ENCODE measurements at regions not wholly inside any gene's neighbourhood (a gene's known extent, or its start where the extent isn't known, plus 50 kb on each side); places are given as distances from the start of the nearest gene placed in this dataset.
A peak's percentile ranks its signal among the peaks of the same experiment; 100 is the strongest.
"Not testable (repeated sequence)": the region's sequence is repeated elsewhere in the genome, so short reads cannot be mapped to it uniquely, and the experiment has no call there.

DNA sequence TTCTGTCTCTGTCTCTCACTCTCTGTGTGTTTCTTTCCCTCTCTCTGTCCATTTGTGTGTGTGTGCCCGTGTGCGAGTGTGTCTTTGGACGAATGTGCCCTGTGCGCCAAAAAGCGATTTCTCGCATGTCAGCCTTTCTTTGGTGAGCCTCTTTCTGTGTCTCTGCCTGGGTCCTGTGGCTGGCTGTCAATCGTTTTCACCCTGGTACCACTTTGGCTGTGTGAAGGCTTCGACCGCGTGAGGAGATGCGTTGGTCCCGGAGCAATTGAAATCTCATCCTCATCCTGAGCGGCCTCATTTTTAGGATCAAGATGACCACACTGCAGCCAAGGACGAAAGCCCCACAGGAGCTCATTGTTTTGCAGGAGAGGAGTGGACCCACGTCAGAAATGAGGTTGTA, 288.9 kb upstream of the ZNF337 start:
- DNase-seq, result no peak

GRCh38 chr20:25984933-25985332, 288.3 kb upstream of the ZNF337 start:
- DNase-seq, result peak; percentile 47

DNA sequence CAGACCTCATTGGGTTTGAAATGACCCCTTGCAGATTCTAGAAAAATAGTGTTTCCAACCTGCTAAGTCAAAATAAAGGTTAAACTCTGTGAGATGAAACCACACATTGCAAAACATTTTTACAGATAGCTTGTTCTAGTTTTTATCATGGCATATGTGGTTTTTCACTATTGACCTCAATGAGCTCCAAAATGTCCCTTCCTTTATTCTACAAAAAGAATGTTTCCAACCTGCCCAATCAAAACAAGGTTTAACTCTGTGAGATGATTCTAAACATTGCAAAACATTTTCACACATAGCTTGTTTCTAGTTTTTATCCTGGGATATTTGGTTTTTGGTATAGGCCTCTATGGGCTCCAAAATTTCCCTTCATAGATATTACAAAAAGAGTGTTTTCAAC, 286.0 kb upstream of the ZNF337 start:
- DNase-seq, result not testable (repeated sequence)

- DNase-seq, result not testable (repeated sequence)
Measured at GRCh38 chr20:25978450-25979190, 282.0 kb upstream of the ZNF337 start.

GRCh38 chr20:25975816-25976215, 279.2 kb upstream of the ZNF337 start:
- DNase-seq, result not testable (repeated sequence)

GRCh38 chr20:25965203-25965602, 268.6 kb upstream of the ZNF337 start:
- DNase-seq, result not testable (repeated sequence)

DNA sequence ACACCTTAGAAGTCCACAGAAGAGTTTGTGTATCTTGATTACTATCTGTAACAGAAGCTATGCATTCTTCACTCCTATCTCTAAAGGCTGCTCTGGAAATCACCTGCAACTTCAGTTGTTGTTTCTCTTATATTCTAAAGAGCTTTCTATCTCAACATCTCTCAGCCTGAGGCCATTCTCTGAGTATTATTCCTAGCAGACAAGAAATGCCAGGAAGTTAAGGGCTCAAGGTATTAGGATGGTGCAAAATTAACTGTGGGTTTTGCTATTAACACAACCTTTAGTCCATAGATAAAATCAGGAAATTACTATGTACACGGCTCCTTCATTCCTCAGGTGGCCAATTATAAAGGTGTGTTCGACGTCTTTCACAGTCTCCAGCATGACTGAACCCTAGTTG, 257.2 kb upstream of the ZNF337 start:
- DNase-seq, result not testable (repeated sequence)

DNA sequence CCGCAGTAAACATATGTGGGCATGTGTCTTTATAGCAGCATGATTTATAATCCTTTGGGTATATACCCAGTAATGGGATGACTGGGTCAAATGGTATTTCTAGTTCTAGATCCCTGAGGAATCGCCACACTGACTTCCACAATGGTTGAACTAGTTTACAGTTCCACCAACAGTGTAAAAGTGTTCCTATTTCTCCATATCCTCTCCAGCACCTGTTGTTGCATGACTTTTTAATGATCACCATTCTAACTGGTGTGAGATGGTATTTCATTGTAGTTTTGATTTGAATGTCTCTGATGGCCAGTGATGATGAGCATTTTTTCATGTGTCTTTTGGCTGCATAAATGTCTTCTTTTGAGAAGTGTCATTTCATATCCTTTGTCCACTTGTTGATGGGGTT, 238.6 kb upstream of the ZNF337 start:
- not testable (repeated sequence) for DNase-seq

- DNase-seq, result not testable (repeated sequence)
Measured at GRCh38 chr20:25932806-25933205, 236.2 kb upstream of the ZNF337 start.

DNA sequence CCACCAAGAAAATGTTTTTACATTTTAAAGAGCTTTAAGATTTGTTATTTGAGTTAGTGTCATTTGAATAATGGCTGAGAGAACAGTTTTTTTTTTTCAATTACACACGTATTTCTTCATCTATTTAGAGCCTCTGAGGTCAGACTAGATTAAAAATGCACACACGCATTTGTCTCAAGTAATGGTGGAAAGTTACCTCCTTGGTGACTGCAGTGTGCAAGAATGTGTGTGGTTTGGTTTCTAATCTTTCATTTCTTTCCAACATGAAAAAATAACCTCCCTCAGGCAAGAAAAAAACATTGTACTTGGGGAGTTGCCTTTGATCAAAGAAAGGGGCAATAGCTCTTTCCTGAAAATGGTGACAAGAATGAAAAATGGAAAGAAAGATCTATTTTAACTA, 235.5 kb upstream of the ZNF337 start:
- not testable (repeated sequence) for DNase-seq

DNA sequence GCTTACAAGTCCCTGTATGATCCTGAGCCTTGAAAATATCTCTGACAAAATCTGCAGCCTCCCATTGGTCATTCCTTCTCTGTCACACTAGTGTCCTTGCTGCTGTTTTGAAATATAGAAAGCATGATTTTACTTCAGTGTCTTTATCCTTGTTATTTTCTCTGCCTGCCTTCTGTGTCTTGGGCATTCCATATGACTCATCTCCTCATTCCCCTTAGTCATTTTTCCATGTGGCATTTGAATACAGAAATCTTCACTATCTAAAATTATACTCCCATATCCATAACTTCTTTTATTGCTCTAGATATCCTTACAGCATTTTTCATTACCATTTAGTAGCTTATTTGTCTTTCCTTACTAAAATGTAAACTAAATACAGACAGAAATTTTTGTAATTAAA, 205.7 kb upstream of the ZNF337 start:
- not testable (repeated sequence) for DNase-seq

DNA sequence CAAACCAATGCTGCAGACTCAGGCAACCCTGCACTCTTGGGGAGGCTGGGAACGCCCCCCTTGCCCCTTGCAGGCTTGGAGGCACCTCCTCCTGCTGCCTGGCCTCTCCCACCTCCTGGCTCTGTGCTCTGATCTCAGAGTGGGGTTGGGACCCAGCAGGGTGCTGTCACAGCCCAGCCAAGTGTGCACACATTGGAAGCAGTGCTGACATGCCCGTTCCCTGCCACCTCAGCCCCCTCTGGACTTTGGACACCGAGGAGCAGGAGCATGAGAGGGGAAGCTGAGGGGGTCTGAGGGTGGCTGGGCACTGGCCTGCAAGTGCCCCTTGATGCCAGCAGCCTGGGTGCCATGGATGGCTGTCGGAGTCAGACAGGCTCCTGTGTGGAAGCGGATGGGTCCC, 202.0 kb upstream of the ZNF337 start:
- DNase-seq, result not testable (repeated sequence)

GRCh38 chr20:25879096-25879495, 182.4 kb upstream of the ZNF337 start:
- DNase-seq, result not testable (repeated sequence)

DNA sequence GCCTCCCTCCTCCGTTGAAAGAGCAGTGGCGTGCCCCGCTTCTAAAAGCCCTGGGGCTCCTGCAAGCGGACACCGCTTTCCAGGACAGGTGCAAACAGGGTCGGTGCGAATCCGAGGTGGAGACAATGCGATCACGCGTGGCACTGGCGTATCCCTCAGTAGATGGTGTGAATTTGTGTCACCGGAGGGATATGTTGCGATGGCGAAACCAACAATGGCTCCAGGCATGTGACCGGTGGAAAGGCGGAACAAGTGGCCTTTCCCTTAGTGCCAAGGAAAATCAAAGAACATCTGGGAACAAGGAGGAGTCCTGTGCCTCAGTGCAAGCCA, 172.0 kb upstream of the ZNF337 start:
- not testable (repeated sequence) for DNase-seq

DNA sequence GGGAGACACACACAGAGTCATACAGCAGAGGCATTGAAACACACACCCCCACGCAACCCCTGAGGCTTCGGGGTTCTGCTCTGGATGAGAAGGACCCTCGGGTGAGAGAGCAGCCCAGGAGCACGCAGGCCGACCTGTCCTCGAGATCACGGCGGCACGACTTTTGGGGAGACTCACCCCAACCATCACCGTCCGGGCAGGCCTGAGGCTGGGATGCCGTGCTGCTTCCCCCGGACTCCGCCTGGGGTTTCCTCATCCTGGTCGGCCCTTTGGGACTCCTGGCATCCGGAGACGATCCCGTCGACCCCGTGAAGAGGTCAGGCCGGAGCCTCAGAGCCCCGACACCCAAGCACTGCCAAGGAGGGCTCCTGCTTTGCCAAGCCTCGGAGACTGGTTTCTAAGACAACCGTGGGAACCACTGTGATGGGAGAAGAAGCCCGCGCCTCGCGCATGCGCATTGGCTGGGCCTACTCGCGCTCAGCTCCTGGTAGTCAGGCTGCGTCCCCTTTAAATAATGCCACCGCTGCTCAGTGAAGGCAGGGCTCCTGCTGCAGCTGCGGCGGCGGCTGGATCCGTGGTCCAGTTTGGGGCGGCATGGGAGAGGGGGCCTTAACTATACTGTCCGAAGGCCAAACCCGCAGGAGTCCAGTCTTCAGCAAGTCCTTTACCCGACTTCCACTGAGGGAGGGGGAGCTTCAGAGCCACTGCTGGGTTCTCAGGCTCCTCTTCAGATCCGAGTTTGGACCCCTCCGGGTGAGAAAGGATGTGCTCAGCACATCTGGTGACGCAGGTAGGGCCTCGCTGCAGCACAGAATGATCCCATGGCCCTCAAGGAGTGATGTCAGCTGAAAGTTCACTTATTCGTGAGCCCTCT, 171.4 kb upstream of the ZNF337 start:
- DNase-seq, result peak; percentile 81

GRCh38 chr20:25867015-25867775, 170.5 kb upstream of the ZNF337 start:
- DNase-seq, result not testable (repeated sequence)

GRCh38 chr20:25865715-25866656, 169.3 kb upstream of the ZNF337 start:
- DNase-seq, result peak; percentile 77

- not testable (repeated sequence) for DNase-seq
Measured at GRCh38 chr20:25864963-25865714, 168.5 kb upstream of the ZNF337 start.

- DNase-seq, result no peak
Measured at GRCh38 chr20:25864326-25864962, 167.8 kb upstream of the ZNF337 start.

- DNase-seq, result no peak
Measured at GRCh38 chr20:25863536-25864325, 167.1 kb upstream of the ZNF337 start.

Data from stimulated activated CD4-positive, alpha-beta T cell treated with anti-CD3 and anti-CD28 coated beads, Interleukin-1b, Interleukin-23, amount 100 ng/mL, for 48 hours (primary cell).